ENCODE measurements at regions not wholly inside any gene's neighbourhood (a gene's known extent, or its start where the extent isn't known, plus 50 kb on each side); places are given as distances from the start of the nearest gene placed in this dataset.

DNA sequence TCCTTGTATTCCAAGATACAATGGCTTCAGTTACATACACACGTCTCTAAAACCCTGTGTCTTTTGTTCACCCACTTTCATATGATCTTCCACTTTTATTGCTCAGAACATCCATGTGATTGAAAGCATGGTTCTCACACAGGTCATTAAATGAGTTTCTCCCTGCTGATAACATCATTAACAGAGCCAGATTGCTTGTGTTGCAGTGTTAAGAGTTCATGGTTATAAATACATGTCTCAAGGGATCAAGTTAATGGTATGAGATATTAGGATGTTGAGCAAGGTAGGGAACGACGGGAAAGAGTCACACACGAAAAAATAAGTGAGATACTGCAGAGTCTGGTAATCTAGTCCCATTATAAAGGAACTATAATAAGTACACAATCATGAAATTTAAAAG is 861.5 kb downstream of the SORCS1 start:
- TF ChIP-seq, protein P1, sequence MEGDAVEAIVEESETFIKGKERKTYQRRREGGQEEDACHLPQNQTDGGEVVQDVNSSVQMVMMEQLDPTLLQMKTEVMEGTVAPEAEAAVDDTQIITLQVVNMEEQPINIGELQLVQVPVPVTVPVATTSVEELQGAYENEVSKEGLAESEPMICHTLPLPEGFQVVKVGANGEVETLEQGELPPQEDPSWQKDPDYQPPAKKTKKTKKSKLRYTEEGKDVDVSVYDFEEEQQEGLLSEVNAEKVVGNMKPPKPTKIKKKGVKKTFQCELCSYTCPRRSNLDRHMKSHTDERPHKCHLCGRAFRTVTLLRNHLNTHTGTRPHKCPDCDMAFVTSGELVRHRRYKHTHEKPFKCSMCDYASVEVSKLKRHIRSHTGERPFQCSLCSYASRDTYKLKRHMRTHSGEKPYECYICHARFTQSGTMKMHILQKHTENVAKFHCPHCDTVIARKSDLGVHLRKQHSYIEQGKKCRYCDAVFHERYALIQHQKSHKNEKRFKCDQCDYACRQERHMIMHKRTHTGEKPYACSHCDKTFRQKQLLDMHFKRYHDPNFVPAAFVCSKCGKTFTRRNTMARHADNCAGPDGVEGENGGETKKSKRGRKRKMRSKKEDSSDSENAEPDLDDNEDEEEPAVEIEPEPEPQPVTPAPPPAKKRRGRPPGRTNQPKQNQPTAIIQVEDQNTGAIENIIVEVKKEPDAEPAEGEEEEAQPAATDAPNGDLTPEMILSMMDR (IDR thresholded peaks at IDR 0.05) = no peak
- TF ChIP-seq POLR2AphosphoS5 (IDR thresholded peaks at IDR 0.05; ENCODE audit: low read depth, low read length) (no peak), TCF7L2 (IDR thresholded peaks at IDR 0.05; ENCODE audit: low read depth, low read length) (no peak)
- TF ChIP-seq, protein P2, sequence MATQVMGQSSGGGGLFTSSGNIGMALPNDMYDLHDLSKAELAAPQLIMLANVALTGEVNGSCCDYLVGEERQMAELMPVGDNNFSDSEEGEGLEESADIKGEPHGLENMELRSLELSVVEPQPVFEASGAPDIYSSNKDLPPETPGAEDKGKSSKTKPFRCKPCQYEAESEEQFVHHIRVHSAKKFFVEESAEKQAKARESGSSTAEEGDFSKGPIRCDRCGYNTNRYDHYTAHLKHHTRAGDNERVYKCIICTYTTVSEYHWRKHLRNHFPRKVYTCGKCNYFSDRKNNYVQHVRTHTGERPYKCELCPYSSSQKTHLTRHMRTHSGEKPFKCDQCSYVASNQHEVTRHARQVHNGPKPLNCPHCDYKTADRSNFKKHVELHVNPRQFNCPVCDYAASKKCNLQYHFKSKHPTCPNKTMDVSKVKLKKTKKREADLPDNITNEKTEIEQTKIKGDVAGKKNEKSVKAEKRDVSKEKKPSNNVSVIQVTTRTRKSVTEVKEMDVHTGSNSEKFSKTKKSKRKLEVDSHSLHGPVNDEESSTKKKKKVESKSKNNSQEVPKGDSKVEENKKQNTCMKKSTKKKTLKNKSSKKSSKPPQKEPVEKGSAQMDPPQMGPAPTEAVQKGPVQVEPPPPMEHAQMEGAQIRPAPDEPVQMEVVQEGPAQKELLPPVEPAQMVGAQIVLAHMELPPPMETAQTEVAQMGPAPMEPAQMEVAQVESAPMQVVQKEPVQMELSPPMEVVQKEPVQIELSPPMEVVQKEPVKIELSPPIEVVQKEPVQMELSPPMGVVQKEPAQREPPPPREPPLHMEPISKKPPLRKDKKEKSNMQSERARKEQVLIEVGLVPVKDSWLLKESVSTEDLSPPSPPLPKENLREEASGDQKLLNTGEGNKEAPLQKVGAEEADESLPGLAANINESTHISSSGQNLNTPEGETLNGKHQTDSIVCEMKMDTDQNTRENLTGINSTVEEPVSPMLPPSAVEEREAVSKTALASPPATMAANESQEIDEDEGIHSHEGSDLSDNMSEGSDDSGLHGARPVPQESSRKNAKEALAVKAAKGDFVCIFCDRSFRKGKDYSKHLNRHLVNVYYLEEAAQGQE (IDR thresholded peaks at IDR 0.05; ENCODE audit: insufficient read depth in 1 of 2, low read depth in 2 of 2, low read length in 1 of 2) = no peak

All from Panc1 (cell line).